ENCODE measurements at regions not wholly inside any gene's neighbourhood (a gene's known extent, or its start where the extent isn't known, plus 50 kb on each side); places are given as distances from the start of the nearest gene placed in this dataset.
"Not testable (repeated sequence)": the region's sequence is repeated elsewhere in the genome, so short reads cannot be mapped to it uniquely, and the experiment has no call there.

DNA sequence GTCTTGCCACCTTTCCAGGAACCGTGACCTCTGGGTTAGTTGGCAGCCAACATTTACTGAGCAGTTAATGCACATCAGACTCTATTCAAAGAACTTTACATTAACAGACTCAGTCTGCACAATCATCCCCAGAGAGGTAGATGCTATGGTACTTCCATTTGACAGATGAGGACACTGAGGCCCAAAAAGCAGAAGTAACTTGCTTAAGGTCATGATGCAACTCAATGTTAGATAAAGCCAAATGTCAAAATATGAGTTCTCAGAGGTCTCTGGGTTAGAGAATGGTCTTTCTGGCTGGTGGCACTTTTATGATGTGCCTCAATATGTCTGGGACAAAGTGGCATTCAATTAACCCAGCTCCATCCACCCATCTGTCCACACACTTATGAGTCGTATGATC, 450.0 kb downstream of the MIAT start:
- Histone ChIP-seq H3K36me3 (ENCODE audit: control insufficient read depth, insufficient read depth, low read length) (no peaks in the 10 kb centered on the region), H3K27me3 (ENCODE audit: control insufficient read depth, insufficient read depth, low read length) (peaks cover 5% of the 10 kb centered on the region), H3K4me1 (ENCODE audit: control insufficient read depth, insufficient read depth, low read length) (peaks cover 29% of the 10 kb centered on the region), H3K4me3 (ENCODE audit: low read length) (no peak overlapping the region), H3K9me3 (replicated peaks; ENCODE audit: control insufficient read depth, low read depth, low read length) (peaks cover 3% of the 10 kb centered on the region), H3K27ac (ENCODE audit: low read length) (no peak overlapping the region)
- DNase-seq: no peak
- no CpG with 5 or more reads among the region's 2 CpGs for WGBS (ENCODE audit: insufficient coverage)

DNA sequence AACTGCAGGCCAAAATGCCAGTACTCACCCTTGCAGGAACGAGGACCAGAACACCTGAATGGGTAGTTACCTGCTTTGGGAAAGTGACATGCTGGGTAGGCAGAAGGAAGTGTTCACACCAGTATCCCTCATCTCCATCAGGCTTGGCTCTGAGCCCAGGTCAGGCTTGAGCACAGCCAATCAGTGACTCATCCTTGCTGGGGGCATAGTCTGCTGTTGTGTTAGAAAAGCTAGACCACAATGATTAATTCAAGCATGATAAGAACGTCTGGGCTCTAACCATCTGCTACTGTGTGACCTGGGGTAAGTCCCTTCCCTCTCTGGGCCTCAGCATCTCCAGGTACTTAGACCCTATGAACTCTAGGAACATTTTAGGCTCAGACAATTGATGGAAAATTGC, 450.4 kb downstream of the MIAT start:
- DNase-seq: no peak
- Histone ChIP-seq H3K27me3 (ENCODE audit: control insufficient read depth, insufficient read depth, low read length) (peaks cover 2% of the 10 kb centered on the region), H3K36me3 (ENCODE audit: control insufficient read depth, insufficient read depth, low read length) (no peaks in the 10 kb centered on the region), H3K9me3 (replicated peaks; ENCODE audit: control insufficient read depth, low read depth, low read length) (peaks cover 4% of the 10 kb centered on the region), H3K4me1 (ENCODE audit: control insufficient read depth, insufficient read depth, low read length) (peaks cover 29% of the 10 kb centered on the region), H3K4me3 (ENCODE audit: low read length) (no peak overlapping the region), H3K27ac (ENCODE audit: low read length) (no peak overlapping the region)
- WGBS (ENCODE audit: insufficient coverage): 0% methylated on average over 1 of the region's 2 CpGs

DNA sequence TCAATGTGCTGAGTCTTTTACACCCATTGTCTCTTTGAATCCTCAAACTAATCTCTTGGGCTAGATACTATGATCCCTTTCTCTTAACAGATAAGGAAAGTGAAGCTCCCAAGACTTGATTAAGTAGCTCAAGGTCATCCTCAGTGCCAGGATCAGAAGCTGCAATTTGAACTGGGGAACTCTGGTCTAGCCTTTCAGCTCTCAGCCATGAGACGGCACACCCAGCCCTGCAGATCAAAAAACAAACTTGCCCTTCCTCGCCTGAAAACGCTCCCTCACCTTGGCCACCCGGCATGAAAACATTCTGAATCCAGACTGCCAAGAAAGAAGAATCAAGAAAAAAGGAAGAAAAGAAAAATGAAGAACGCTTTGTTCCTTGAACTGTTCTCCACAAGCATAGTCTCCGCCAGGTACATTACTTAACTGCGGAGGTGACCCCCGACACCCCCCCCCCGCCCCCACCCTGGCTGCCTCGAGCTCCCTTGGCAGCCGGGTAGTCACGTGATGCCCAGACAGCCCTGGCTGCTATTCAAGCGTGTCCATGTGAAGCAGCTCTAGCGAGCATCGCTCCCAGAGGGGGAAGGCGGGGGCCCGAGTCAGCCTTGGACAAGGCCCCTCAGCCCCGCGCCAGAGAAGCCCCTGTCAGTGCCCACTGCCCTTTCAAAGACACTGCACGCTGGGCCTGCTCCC, 451.2 kb downstream of the MIAT start:
- H3K4me1 ChIP-seq (ENCODE audit: control insufficient read depth, insufficient read depth, low read length): peaks cover 29% of the 10 kb centered on the region
- H3K4me3 ChIP-seq (ENCODE audit: low read length): no peak overlapping the region
- H3K9me3 ChIP-seq (replicated peaks; ENCODE audit: control insufficient read depth, low read depth, low read length): peaks cover 4% of the 10 kb centered on the region
- peaks cover 2% of the 10 kb centered on the region for H3K27me3 ChIP-seq (ENCODE audit: control insufficient read depth, insufficient read depth, low read length)
- peak; percentile 68 for DNase-seq
- H3K36me3 ChIP-seq (ENCODE audit: control insufficient read depth, insufficient read depth, low read length): no peaks in the 10 kb centered on the region
- no peak overlapping the region for H3K27ac ChIP-seq (ENCODE audit: low read length)
- WGBS (ENCODE audit: insufficient coverage): 26% methylated on average over 11 of the region's 20 CpGs

DNA sequence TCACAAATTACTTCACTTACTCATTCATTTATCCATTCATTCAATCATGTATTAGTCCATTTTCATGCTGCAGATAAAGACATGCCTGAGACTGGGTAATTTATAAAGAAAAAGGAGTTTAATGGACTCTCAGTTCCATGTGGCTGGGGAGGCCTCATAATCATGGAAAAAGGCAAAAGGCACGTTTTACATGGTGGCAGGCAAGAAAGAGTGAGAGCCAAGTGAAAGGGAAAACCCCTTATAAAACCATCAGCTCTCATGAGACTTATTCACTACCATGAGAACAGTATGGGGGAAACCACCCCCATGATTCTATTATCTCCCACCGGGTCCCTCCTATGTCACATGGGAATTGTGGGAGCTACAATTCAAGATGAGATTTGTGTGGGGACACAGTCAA, 452.0 kb downstream of the MIAT start:
- H3K27ac ChIP-seq (ENCODE audit: low read length); H3K4me3 ChIP-seq (ENCODE audit: low read length): not testable (repeated sequence)
- no CpG with 5 or more reads among the region's 2 CpGs for WGBS (ENCODE audit: insufficient coverage)

DNA sequence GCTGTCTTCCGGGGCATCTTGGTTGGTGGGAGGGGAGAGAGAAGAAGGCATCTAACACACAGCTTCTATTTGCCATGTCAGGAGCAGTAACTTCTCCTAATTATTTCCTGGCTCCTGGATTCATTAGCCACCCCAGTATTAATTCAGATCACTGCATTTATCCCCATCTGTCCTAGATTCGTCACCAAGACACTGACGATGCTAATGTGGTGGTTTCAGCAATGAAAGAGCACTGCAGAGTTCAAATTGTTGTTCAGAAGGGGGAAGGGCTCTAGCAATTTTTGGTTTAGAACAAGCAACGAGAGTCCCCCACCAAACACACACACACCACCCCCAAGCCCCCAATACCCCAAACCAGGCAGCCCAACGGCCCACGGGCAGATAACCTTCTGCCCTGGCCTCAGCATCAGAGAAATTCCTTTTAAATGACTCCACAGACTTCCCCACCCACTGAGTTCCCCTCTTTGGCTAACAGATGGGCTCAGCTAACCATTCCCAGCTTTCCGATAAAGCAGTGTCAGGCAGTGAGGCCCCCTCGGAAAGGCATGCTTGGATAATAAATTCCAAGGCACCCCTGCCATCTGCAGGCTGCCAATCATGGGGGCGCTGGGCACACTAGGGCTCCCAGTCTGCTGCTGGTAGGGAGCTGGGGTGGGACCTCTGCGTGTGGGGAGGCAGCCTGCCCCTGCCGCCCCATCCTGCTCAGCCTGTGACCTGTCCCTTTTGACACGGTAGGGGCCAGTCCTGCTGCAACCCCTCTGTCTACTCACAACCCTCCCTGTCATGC, 453.5 kb downstream of the MIAT start:
- Histone ChIP-seq H3K36me3 (ENCODE audit: control insufficient read depth, insufficient read depth, low read length) (no peaks in the 10 kb centered on the region), H3K27ac (ENCODE audit: low read length) (peak overlapping the region; percentile 35), H3K9me3 (replicated peaks; ENCODE audit: control insufficient read depth, low read depth, low read length) (peaks cover 4% of the 10 kb centered on the region), H3K27me3 (ENCODE audit: control insufficient read depth, insufficient read depth, low read length) (no peaks in the 10 kb centered on the region), H3K4me3 (ENCODE audit: low read length) (no peak overlapping the region), H3K4me1 (ENCODE audit: control insufficient read depth, insufficient read depth, low read length) (peaks cover 27% of the 10 kb centered on the region)
- 16% methylated on average over 6 of the region's 12 CpGs for WGBS (ENCODE audit: insufficient coverage)
- peak; percentile 61 for DNase-seq

More for the DNA sequence above, 452.0 kb downstream of the MIAT start:
- H3K4me1 ChIP-seq (ENCODE audit: control insufficient read depth, insufficient read depth, low read length): peaks cover 29% of the 10 kb centered on the region
- not testable (repeated sequence) for H3K27me3 ChIP-seq (ENCODE audit: control insufficient read depth, insufficient read depth, low read length); H3K9me3 ChIP-seq (replicated peaks; ENCODE audit: control insufficient read depth, low read depth, low read length); DNase-seq; H3K36me3 ChIP-seq (ENCODE audit: control insufficient read depth, insufficient read depth, low read length)

DNA sequence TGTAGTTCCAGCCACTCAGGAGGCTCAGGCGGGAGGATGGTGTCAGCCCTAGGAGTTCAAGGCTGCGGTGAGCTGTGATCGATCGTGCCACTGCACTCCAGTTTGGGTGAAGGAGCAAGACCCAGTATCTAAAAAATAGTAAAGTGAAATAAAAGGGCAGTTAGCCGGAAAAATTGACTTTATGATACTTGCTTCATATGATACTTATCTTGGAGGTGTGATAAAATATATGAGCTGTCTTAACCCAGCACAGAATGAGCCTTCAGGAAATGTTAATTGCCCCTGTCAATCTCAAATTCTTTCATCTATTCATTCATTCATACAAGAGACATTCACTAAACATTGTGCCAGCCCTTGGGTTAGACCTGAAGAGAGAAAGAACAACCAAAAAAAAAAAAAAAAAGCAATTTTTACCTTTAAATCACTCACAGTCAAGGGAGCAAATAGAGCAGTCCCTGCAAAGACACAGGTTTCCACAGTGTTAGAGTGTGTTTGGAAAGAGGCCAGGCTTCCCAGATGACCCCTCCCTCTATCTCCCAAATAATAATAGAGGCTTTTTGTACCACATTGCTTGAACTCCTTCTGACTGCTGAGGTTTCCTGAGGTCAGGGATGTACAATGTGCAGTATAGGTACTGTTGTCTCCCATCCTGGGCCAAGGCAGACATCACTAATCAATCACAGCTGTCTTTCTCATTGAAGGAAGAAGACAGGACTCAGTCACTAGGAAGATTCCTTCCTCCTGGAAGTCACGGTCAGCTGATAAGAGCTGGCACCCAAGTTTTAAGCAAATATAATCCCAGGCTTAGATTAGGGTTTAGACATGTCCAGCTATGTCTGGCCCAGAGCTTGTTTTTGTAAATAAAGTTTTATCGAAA, 454.6 kb downstream of the MIAT start:
- Histone ChIP-seq H3K27ac (ENCODE audit: low read length) (no peak overlapping the region), H3K4me1 (ENCODE audit: control insufficient read depth, insufficient read depth, low read length) (peaks cover 27% of the 10 kb centered on the region), H3K4me3 (ENCODE audit: low read length) (no peak overlapping the region), H3K27me3 (ENCODE audit: control insufficient read depth, insufficient read depth, low read length) (no peaks in the 10 kb centered on the region), H3K36me3 (ENCODE audit: control insufficient read depth, insufficient read depth, low read length) (no peaks in the 10 kb centered on the region), H3K9me3 (replicated peaks; ENCODE audit: control insufficient read depth, low read depth, low read length) (peaks cover 4% of the 10 kb centered on the region)
- WGBS (ENCODE audit: insufficient coverage): 81% methylated on average over 5 of the region's 7 CpGs
- no peak for DNase-seq

DNA sequence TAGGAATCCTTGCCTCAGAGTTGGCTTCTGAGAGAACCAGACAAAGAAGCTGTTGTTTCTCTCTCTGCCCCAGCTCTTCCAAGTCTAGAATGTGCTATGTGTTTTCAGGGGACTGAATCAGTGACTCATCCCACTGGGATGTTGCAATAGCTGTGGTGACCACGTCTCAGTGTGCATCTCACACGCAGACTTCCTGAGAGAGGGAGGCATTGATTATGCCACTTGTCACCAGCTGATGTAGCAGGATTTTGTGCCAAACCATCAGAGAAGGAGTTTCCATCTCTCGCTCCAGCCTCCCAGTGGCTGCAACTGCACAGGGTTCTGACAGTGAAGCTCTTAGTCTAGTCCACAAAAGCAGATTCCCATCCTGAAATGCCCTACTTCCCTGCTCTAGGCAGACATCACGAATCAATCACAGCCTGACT, 455.8 kb downstream of the MIAT start:
- Histone ChIP-seq H3K9me3 (replicated peaks; ENCODE audit: control insufficient read depth, low read depth, low read length) (peaks cover 4% of the 10 kb centered on the region), H3K4me3 (ENCODE audit: low read length) (no peak overlapping the region), H3K27me3 (ENCODE audit: control insufficient read depth, insufficient read depth, low read length) (no peaks in the 10 kb centered on the region), H3K27ac (ENCODE audit: low read length) (no peak overlapping the region), H3K4me1 (ENCODE audit: control insufficient read depth, insufficient read depth, low read length) (peaks cover 24% of the 10 kb centered on the region), H3K36me3 (ENCODE audit: control insufficient read depth, insufficient read depth, low read length) (no peaks in the 10 kb centered on the region)
- WGBS (ENCODE audit: insufficient coverage): 48% methylated on average over 3 of the region's 4 CpGs
- peak; percentile 44 for DNase-seq

DNA sequence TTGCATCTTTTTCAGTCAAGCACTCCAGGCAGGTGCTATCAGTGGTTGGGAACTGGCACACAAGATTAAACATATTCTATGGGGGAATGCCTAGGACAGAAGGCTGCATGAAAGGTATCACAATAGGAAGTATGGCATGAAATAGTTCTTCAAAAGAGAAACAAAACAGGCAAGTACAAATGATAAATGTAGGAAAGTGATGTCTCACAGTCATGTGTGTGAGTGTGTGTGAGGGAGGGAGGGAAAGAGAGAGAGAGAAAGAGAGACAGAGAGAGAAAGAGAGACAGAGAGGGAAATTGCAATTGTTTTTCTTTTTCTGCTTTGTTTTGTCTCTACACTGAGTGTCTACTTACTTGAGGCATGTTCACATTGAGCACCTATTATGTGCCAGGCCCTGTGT, 456.3 kb downstream of the MIAT start:
- no peak overlapping the region for H3K27ac ChIP-seq (ENCODE audit: low read length)
- no peak for DNase-seq

DNA sequence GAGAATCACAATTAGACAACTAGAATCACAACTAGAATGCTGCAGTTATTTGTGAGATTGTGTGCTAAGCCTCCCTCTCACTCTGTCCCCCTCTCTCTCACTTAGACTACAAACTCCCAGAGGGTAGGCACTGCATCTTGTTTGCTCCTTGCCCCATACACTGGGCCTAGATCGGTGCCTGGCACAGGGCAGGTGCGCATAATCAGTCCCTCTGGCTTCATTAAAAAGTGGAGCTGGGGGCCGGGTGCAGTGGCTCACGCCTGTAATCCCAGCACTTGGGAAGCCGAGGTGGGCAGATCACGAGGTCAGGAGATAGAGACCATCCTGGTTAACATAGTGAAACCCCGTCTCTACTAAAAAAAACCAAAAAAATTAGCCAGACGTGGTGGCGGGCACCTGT, 456.8 kb downstream of the MIAT start:
- no peak overlapping the region for H3K4me3 ChIP-seq (ENCODE audit: low read length)
- H3K27ac ChIP-seq (ENCODE audit: low read length): no peak overlapping the region
- H3K27me3 ChIP-seq (ENCODE audit: control insufficient read depth, insufficient read depth, low read length): no peaks in the 10 kb centered on the region
- peaks cover 16% of the 10 kb centered on the region for H3K4me1 ChIP-seq (ENCODE audit: control insufficient read depth, insufficient read depth, low read length)
- peaks cover 4% of the 10 kb centered on the region for H3K9me3 ChIP-seq (replicated peaks; ENCODE audit: control insufficient read depth, low read depth, low read length)
- DNase-seq: no peak
- no peaks in the 10 kb centered on the region for H3K36me3 ChIP-seq (ENCODE audit: control insufficient read depth, insufficient read depth, low read length)
- WGBS (ENCODE audit: insufficient coverage): 91% methylated on average over 6 of the region's 9 CpGs

More for the DNA sequence above, 456.3 kb downstream of the MIAT start:
- peaks cover 21% of the 10 kb centered on the region for H3K4me1 ChIP-seq (ENCODE audit: control insufficient read depth, insufficient read depth, low read length)
- H3K27me3 ChIP-seq (ENCODE audit: control insufficient read depth, insufficient read depth, low read length): no peaks in the 10 kb centered on the region
- no peaks in the 10 kb centered on the region for H3K36me3 ChIP-seq (ENCODE audit: control insufficient read depth, insufficient read depth, low read length)
- H3K4me3 ChIP-seq (ENCODE audit: low read length): no peak overlapping the region
- peaks cover 4% of the 10 kb centered on the region for H3K9me3 ChIP-seq (replicated peaks; ENCODE audit: control insufficient read depth, low read depth, low read length)

DNA sequence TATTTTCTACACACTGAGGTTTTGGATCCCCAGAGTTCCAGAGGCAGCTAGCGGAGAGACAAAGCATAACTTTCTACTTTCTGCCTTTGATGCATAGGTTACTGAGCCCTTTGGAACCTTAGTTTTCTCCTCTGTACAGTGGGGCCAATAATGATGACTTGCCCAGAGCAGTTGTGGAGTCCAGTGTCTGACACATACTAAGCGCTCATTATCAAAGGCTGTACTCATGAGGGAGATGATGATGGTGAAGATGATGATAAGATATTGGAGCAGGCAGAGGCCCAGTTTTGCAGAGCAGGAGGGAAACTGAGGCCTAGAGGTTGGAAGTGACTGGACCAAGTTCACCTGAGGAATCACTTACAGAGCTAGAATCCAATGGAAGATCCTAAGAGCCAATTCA, 458.0 kb downstream of the MIAT start:
- H3K4me1 ChIP-seq (ENCODE audit: control insufficient read depth, insufficient read depth, low read length): peaks cover 13% of the 10 kb centered on the region
- H3K27me3 ChIP-seq (ENCODE audit: control insufficient read depth, insufficient read depth, low read length): no peaks in the 10 kb centered on the region

More for the DNA sequence above, 458.0 kb downstream of the MIAT start:
- no peak for DNase-seq
- Histone ChIP-seq H3K27ac (ENCODE audit: low read length) (no peak overlapping the region), H3K36me3 (ENCODE audit: control insufficient read depth, insufficient read depth, low read length) (no peaks in the 10 kb centered on the region), H3K9me3 (replicated peaks; ENCODE audit: control insufficient read depth, low read depth, low read length) (peaks cover 4% of the 10 kb centered on the region), H3K4me3 (ENCODE audit: low read length) (no peak overlapping the region)
- WGBS (ENCODE audit: insufficient coverage): 100% methylated on average over 1 of the region's 2 CpGs
